Ishikawa (cell line): ENCODE measurements at regions not wholly inside any gene's neighbourhood (a gene's known extent, or its start where the extent isn't known, plus 50 kb on each side); places are given as distances from the start of the nearest gene placed in this dataset.

Source experiments
- CEBPB ChIP-seq: IDR thresholded peaks from 2 replicates; pipeline ENCODE4 v1.6.1; 2012
- CREB1 ChIP-seq: IDR thresholded peaks from 2 replicates; pipeline ENCODE4 v1.6.1; 2012; ENCODE audit warnings: low read depth
- EGR1 ChIP-seq: IDR thresholded peaks from 2 replicates; pipeline ENCODE4 v1.6.1; 2012
- EP300 ChIP-seq: IDR thresholded peaks from 2 replicates; pipeline ENCODE4 v1.6.1; 2012; ENCODE audit warnings: borderline replicate concordance
- FOXM1 ChIP-seq: IDR thresholded peaks from 2 replicates; pipeline ENCODE4 v1.6.1; 2012; ENCODE audit warnings: low read depth, borderline replicate concordance
- MAX ChIP-seq: IDR thresholded peaks from 2 replicates; pipeline ENCODE4 v1.6.1; 2012
- NFIC ChIP-seq: IDR thresholded peaks from 2 replicates; pipeline ENCODE4 v1.6.1; 2012
- RAD21 ChIP-seq: IDR thresholded peaks from 2 replicates; pipeline ENCODE4 v1.6.1; 2012; ENCODE audit warnings: low read depth
- REST ChIP-seq: IDR thresholded peaks from 2 replicates; pipeline ENCODE4 v1.6.1; 2012; ENCODE audit warnings: low read depth, mild to moderate bottlenecking
- TAF1 ChIP-seq: IDR thresholded peaks from 2 replicates; pipeline ENCODE4 v1.6.1; 2012; ENCODE audit warnings: low read depth, mild to moderate bottlenecking
- TCF12 ChIP-seq: IDR thresholded peaks from 2 replicates; pipeline ENCODE4 v1.6.1; 2012; ENCODE audit warnings: low read depth
- TEAD4 ChIP-seq: IDR thresholded peaks from 2 replicates; pipeline ENCODE4 v1.6.1; 2012
- USF1 ChIP-seq: IDR thresholded peaks from 2 replicates; pipeline ENCODE4 v1.6.1; 2012
- YY1 ChIP-seq: IDR thresholded peaks from 2 replicates; pipeline ENCODE4 v1.6.1; 2012; ENCODE audit warnings: low read depth
- ZBTB7A ChIP-seq: IDR thresholded peaks from 2 replicates; pipeline ENCODE4 v1.6.1; 2012; ENCODE audit warnings: low read depth

GRCh38 chr2:239654266-239654665 is 253.4 kb upstream of the HDAC4 start:
- no peak for TF ChIP-seq CEBPB
- no peak for TF ChIP-seq MAX
- TF ChIP-seq CREB1: no peak
- no peak for TF ChIP-seq ZBTB7A
- TF ChIP-seq RAD21: no peak
- no peak for TF ChIP-seq NFIC
- TF ChIP-seq TCF12: no peak
- no peak for TF ChIP-seq TEAD4
- TF ChIP-seq YY1: no peak
- TF ChIP-seq EGR1: no peak
- no peak for TF ChIP-seq TAF1
- no peak for TF ChIP-seq EP300
- no peak for TF ChIP-seq FOXM1
- TF ChIP-seq REST: no peak
- TF ChIP-seq USF1: no peak

GRCh38 chr2:239651859-239652258 is 251.0 kb upstream of the HDAC4 start:
- TF ChIP-seq CREB1 (no peak), EP300 (no peak), RAD21 (no peak), ZBTB7A (no peak), CEBPB (no peak), USF1 (no peak), TAF1 (no peak), NFIC (no peak), YY1 (no peak), REST (no peak), TCF12 (no peak), TEAD4 (no peak), FOXM1 (no peak), EGR1 (no peak), MAX (no peak)

GRCh38 chr2:239650674-239651073 is 249.9 kb upstream of the HDAC4 start:
- TF ChIP-seq USF1 (no peak), REST (no peak), YY1 (no peak), CEBPB (no peak), TEAD4 (no peak), ZBTB7A (no peak), EP300 (no peak), MAX (no peak)

GRCh38 chr2:239649309-239649708 is 248.5 kb upstream of the HDAC4 start:
- TF ChIP-seq RAD21: no peak
- no peak for TF ChIP-seq TAF1
